Spinal cord (tissue), 9 donors: ENCODE measurements at regions not wholly inside any gene's neighbourhood (a gene's known extent, or its start where the extent isn't known, plus 50 kb on each side); places are given as distances from the start of the nearest gene placed in this dataset.
"Not testable (repeated sequence)": the region's sequence is repeated elsewhere in the genome, so short reads cannot be mapped to it uniquely, and the experiment has no call there.

Experiments
- DNase-seq, 6 donors: peaks; one replicate each; pipeline versions ENCODE4 v3.0.0 to v3.0.0-alpha.2; 2013 to 2015; ENCODE audit warnings: low spot score in 6 of 6, low read depth in 4 of 6
- H3K27ac ChIP-seq: one replicate; pipeline ENCODE4 v1.5.1; 2013; ENCODE audit warnings: low read depth, low read length, control low read depth
- H3K27me3 ChIP-seq: one replicate; pipeline ENCODE4 v1.6.1; 2013; ENCODE audit warnings: low read length; ENCODE audit not compliant: control insufficient read depth, insufficient read depth
- H3K36me3 ChIP-seq: one replicate; pipeline ENCODE4 v1.6.1; 2013; ENCODE audit warnings: low read length; ENCODE audit not compliant: control insufficient read depth, insufficient read depth
- H3K4me1 ChIP-seq: one replicate; pipeline ENCODE4 v1.6.1; 2013; ENCODE audit warnings: low read length; ENCODE audit not compliant: control insufficient read depth, insufficient read depth
- H3K4me3 ChIP-seq: one replicate; pipeline ENCODE4 v1.5.1; 2013; ENCODE audit warnings: low read depth, low read length, control low read depth
- H3K9me3 ChIP-seq: one replicate; pipeline ENCODE4 v1.6.1; 2013; ENCODE audit warnings: low read length; ENCODE audit not compliant: control insufficient read depth, insufficient read depth
- WGBS: methylation state at CpG from one replicate; pipeline ENCODE4 v1.1.5; 2013; ENCODE audit warnings: missing lambda C conversion rate; ENCODE audit not compliant: insufficient coverage; 5-methylcytosine and 5-hydroxymethylcytosine counted together
- donor health status: healthy.

DNA sequence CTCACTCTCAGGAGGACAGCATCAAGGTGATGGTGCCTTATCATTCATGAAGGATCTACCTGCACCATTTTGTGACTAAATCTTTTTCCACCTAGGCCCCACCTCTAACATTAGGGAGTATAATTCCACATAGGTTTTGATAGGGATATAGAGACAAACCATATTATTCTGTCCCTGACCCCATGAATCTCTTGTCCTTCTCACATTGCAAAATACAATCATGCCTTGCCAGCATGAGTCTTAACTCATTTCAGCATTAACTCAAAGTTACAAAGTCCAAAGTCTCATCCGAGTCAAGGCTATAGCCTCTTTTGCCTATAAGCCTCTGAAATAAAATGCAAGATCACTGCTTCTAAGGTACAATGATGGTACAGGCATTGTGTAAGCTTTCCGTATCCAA, 111.5 kb upstream of the CTSV start:
- WGBS, result 100% methylated on average over 1 of the region's 2 CpGs
- H3K4me1 ChIP-seq, H3K9me3 ChIP-seq, H3K36me3 ChIP-seq, H3K27me3 ChIP-seq, H3K4me3 ChIP-seq, DNase-seq, H3K27ac ChIP-seq: not testable (repeated sequence)

- 41% methylated on average over 3 of the region's 3 CpGs for WGBS
- H3K36me3 ChIP-seq, H3K4me1 ChIP-seq, H3K27me3 ChIP-seq, H3K4me3 ChIP-seq, H3K27ac ChIP-seq, H3K9me3 ChIP-seq, DNase-seq: not testable (repeated sequence)
Observed at GRCh38 chr9:97148428-97148827, 109.5 kb upstream of the CTSV start.

DNA sequence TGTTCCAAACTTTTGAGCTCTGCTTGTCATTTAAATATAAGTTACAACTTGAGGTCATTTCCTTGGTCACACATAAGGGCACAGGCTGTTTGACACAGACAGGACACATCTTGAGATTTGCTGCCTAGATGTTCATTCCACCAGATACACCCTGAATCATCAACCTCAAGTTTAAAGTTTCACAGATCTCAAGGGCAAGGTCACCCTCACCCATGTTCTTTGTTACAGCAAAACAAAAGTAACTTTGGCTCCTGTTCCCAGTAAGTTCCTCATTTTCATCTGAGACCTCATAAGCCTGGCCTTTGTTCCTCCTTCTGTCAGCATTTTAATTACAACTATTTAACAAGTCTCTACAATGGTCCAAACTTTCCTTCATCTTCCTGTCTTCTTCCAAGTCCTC, 106.7 kb upstream of the CTSV start:
- H3K36me3 ChIP-seq, H3K4me3 ChIP-seq, DNase-seq, H3K27ac ChIP-seq, H3K4me1 ChIP-seq, H3K27me3 ChIP-seq, H3K9me3 ChIP-seq: not testable (repeated sequence)

DNA sequence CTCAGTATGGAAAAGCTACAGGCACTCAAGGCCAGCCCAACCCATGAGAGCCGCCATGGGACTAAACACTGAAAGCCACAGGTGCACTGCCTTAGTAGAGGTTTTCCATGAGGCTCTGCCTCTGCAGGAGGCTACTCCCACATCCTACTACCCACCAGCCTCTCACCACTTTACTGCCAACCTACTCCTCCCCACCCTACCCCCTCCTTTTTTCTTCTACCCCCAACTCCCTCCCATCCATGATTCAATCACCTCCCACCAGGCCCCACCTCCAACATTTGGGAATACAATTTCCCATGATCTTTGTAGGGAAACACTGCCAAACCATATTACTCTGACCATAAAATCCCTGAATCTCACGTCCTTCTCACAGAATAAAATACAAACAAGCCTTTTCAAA, 101.6 kb upstream of the CTSV start:
- Histone ChIP-seq H3K4me1 (no peaks in the 10 kb centered on the region), H3K27me3 (no peaks in the 10 kb centered on the region), H3K9me3 (no peaks in the 10 kb centered on the region), H3K4me3 (no peak overlapping the region), H3K36me3 (no peaks in the 10 kb centered on the region), H3K27ac (no peak overlapping the region)
- 50% methylated on average over 2 of the region's 2 CpGs for WGBS
- DNase-seq, result no peak

- WGBS, result no CpG with 5 or more reads among the region's 2 CpGs
- H3K27me3 ChIP-seq, result no peaks in the 10 kb centered on the region
- no peaks in the 10 kb centered on the region for H3K4me1 ChIP-seq
- no peaks in the 10 kb centered on the region for H3K36me3 ChIP-seq
- H3K27ac ChIP-seq, result no peak overlapping the region
- no peak for DNase-seq
- no peaks in the 10 kb centered on the region for H3K9me3 ChIP-seq
- H3K4me3 ChIP-seq, result no peak overlapping the region
Observed at GRCh38 chr9:97136421-97136820, 97.5 kb upstream of the CTSV start.

- not testable (repeated sequence) for H3K27me3 ChIP-seq, DNase-seq, H3K9me3 ChIP-seq, H3K27ac ChIP-seq, H3K4me3 ChIP-seq, H3K36me3 ChIP-seq, H3K4me1 ChIP-seq
- no CpG with 5 or more reads among the region's 4 CpGs for WGBS
Observed at GRCh38 chr9:97133966-97134365, 95.0 kb upstream of the CTSV start.

DNA sequence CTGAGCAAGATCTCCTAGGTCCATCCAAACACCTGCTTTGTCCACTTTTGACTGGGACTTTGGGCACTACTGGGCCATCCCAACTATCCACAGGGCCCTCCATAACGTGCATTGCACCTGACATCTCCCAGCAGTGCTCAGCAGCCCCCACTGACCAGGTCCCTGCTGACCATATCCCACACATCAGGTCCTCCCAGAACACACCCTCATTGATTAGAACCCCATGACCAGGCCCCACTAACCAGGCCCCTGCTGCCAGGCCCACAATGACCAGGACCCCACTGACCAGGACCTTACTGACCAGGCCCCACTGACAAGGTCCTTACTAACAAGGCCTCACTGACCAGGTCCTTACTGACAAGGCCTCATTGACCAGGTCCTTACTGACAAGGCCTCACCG, 93.9 kb upstream of the CTSV start:
- Histone ChIP-seq H3K36me3 (no peaks in the 10 kb centered on the region), H3K4me1 (no peaks in the 10 kb centered on the region), H3K4me3 (no peak overlapping the region), H3K27me3 (no peaks in the 10 kb centered on the region), H3K9me3 (no peaks in the 10 kb centered on the region), H3K27ac (no peak overlapping the region)
- 88% methylated on average over 2 of the region's 2 CpGs for WGBS
- no peak for DNase-seq

- H3K27me3 ChIP-seq, DNase-seq, H3K27ac ChIP-seq, H3K36me3 ChIP-seq, H3K9me3 ChIP-seq, H3K4me1 ChIP-seq, H3K4me3 ChIP-seq: not testable (repeated sequence)
- 90% methylated on average over 16 of the region's 16 CpGs for WGBS
Observed at GRCh38 chr9:97130864-97131263, 91.9 kb upstream of the CTSV start.

DNA sequence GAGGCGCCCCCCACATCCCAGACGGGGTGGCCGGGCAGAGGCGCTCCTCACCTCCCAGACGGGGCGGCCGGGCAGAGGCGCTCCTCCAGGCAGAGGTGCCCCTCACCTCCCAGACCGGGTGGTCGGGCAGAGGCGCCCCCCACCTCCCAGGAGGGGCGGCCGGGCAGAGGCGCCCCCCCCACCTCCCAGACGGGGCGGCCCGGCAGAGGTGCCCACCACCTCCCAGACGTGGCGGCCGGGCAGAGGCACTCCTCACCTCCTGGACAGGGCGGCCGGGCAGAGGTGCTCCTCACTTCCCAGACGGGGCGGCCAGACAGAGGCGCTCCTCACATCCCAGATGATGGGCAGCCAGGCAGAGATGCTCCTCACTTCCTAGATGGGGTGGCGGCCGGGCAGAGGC, 91.4 kb upstream of the CTSV start:
- not testable (repeated sequence) for H3K4me1 ChIP-seq, DNase-seq, H3K4me3 ChIP-seq, H3K36me3 ChIP-seq, H3K27ac ChIP-seq, H3K27me3 ChIP-seq, H3K9me3 ChIP-seq
- WGBS, result 96% methylated on average over 23 of the region's 27 CpGs

- H3K36me3 ChIP-seq, result no peaks in the 10 kb centered on the region
- WGBS, result 86% methylated on average over 2 of the region's 3 CpGs
- no peak overlapping the region for H3K27ac ChIP-seq
- H3K9me3 ChIP-seq, result no peaks in the 10 kb centered on the region
- no peak overlapping the region for H3K4me3 ChIP-seq
- no peaks in the 10 kb centered on the region for H3K27me3 ChIP-seq
- DNase-seq, result no peak
- H3K4me1 ChIP-seq, result no peaks in the 10 kb centered on the region
Observed at GRCh38 chr9:97128919-97129318, 90.0 kb upstream of the CTSV start.

GRCh38 chr9:97124256-97124655, 85.3 kb upstream of the CTSV start:
- H3K4me3 ChIP-seq, result no peak overlapping the region
- 69% methylated on average over 2 of the region's 4 CpGs for WGBS
- H3K4me1 ChIP-seq, result no peaks in the 10 kb centered on the region
- H3K27me3 ChIP-seq, result no peaks in the 10 kb centered on the region
- H3K36me3 ChIP-seq, result no peaks in the 10 kb centered on the region
- H3K9me3 ChIP-seq, result no peaks in the 10 kb centered on the region
- H3K27ac ChIP-seq, result no peak overlapping the region
- no peak for DNase-seq
